NCI-H2196 (cell line): ENCODE measurements at regions not wholly inside any gene's neighbourhood (a gene's known extent, or its start where the extent isn't known, plus 50 kb on each side); places are given as distances from the start of the nearest gene placed in this dataset.
"Not testable (repeated sequence)": the region's sequence is repeated elsewhere in the genome, so short reads cannot be mapped to it uniquely, and the experiment has no call there.

ENCODE experiments used
- DNase-seq: peaks from one replicate; lab custom pipeline; 2025; ENCODE audit not compliant: unreplicated experiment; lab: John Stamatoyannopoulos, UW

DNA sequence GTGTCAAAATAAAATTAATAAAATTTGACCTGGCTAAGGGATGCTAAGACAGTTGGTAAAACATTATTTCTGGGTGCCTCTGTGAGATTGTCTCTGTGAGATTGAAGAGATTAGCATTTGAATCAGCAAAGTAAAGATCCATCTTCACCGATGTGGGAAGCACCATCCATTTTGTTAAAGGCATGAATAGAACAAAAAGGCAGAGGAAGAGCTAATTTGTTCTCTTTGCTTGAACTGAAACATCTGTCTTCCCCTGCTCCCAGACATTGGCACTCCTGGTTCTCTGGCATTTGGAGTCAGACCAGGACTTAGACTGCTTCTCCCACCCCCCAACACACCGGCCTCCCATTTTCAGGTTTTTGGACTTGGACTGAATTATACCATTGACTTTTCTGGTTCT lies 603.8 kb upstream of the LINC00305 start:
- no peak for DNase-seq

DNA sequence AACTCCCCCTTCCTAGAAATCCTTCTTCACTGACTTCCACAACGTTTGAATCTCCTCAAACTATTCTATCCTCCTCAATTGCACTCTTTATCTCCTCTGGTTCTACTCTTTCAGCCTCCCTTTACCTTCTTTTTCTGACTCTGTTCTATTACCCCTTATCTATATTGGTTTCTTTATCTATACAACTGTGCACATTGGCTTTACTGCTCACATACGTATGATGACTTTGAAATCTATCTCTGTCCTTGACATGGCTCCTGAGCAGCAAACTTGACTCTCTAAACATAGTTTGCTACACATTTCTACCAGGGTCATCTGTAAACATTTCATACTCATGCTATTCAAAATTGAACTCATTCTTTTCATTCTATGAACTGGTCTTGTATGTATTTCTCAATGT lies 601.0 kb upstream of the LINC00305 start:
- no peak for DNase-seq

DNA sequence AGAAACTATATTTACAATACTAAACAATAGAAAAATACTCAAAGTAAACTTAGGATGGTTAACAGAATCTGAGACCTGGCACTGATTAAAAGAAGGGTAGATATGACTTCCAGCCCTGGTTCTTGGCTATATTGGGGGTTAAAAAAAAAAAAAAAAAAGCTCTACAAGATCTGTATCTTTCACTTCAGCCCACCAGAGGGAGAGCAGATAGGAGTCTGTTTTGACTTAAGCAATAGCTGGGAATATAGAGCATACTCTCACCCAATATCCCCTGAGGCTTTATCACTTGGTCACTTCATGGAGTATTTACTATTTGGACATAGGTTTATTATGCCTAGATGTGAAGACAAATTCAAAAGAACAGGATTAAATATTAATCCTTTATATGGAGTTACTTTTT lies 598.9 kb upstream of the LINC00305 start:
- no peak for DNase-seq

DNA sequence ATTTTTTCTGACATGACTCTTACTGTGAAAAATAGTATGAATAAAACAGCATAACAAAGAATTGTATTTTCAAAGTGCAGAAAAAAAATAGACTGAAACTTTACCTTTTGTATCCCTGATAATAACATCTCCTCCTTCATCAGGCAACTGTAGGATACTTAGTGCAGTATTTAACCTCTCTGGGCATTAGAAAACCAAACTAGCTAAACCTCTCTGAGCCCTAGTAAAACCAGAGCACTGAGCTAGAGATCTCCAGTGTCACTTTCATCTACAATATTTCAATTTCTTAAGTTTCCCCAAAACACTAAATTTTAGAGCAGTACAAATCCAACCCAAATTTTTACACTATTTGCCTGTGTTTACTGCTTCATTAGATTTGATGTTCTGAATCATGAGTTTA lies 594.0 kb upstream of the LINC00305 start:
- no peak for DNase-seq

DNA sequence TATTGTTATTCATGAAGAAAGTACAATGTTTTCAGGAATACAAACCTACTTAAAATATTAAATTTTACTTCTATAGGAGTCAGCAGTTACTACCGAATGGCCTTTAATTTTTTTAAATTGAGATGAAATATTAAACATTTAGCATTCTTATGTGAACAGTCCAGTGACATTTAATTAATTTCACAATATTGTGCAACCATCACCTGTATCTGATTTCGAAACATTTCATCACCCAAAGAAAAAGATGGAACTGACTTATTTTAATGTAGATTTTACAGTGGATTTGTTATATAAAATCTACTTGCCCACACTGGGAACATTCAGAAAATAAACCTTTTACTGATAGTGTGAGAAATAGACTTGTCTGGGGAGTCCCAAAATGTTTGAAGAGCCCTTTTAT lies 585.2 kb upstream of the LINC00305 start:
- DNase-seq, result no peak

DNA sequence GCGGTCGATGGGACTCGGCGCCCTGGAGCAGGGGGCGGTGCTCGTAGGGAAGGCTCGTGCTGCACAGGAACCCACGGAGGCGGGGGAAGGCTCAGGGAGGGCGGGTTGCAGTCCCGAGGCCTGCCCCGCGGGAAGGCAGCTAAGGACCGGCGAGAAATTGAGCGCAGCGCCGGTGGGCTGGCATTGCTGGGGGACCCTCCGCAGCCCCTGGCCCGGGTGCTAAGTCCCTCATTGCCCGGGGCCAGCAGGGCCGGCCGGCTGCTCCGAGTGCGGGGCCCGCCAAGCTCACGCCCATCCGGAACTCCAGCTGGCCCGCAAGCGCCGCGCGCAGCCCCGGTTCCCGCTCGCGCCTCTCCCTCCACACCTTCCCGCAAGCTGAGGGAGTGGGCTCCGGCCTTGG lies 576.8 kb upstream of the LINC00305 start:
- not testable (repeated sequence) for DNase-seq

DNA sequence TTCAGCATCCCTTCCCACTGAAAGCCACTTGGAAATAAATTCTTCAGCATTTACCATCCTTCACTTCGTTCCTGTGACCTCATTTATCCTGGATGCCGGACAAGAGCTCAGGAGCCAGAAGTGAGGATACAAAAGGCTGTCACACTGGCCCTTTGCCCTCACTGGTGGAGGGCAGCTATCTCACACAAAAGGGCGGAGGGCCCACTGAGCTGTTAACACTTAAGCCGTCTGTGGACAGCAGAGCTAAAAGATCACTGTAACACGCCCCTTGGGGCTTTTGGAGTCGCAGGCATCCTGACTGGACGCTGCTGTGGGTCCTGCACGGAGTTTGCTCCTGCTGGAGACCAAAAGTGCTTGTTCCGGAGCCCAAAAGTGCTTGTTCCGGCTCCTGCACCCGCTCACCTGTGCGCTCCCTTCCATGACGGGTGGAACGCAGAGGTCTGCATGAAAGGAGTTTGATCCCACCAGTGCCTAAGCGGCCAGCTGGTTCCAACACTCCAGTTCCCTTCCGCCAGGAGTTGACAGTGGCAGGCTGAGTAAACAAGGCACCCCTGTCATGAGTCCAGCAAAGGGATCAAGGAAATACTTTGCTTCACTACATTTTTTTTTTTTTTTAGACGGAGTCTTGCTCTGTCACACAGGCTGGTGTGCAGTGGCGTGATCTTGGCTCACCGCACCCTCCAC lies 572.0 kb upstream of the LINC00305 start:
- no peak for DNase-seq

DNA sequence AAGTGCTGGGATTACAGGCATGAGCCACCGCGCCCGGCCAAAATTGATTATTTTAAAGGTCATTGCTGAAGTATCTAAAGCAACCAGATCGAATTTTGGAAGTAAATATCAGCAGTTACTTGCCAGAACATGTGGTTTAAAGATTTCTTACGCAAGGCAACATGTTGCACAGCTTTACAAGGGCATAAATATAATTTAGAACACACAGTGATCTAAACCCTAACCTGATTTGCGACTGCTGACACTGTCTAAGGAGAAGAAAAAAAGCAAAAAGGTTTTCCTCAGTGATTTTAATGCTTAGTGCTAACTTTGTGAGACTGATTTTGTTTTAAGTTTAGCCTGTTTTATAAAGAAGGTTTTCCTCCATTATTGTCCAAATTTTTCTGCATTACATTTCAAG lies 569.9 kb upstream of the LINC00305 start:
- DNase-seq, result no peak

DNA sequence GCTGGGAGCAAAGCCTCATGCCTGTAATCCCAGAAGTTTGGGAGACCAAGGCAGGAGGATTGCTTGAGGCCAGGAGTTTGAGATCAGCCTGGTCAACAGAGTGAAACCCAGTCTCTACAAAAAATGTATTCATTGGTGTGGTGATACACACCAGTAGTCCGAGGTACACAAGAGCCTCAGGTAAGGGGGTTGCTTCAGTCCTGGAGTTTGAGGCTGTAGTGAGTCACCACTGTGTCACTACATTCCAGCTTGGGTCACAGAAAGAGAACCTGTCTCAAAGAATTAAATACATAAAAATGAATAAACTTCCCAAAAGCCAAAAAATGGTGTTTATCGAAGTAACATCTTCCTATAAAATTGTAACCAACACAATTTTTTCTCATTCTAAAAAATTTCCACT lies 568.1 kb upstream of the LINC00305 start:
- DNase-seq, result no peak

DNA sequence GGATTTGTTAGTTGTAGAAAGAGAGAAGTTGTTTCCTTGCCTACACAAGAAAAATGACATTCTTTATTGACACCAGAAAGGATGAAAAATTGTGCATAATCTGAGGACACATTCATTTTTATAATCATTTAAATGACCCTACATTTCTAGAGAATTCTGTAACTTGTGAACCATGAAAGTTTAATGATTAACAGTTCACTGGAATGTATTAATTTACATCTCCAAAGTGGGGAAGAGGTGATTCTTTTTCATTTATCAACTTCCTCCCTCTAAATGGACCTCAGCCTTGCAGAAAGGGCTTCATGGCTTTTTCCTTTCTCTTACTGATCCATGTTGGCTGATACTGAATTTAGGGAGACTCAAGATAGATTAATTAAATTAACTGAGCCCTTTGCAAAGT lies 565.2 kb upstream of the LINC00305 start:
- no peak for DNase-seq

DNA sequence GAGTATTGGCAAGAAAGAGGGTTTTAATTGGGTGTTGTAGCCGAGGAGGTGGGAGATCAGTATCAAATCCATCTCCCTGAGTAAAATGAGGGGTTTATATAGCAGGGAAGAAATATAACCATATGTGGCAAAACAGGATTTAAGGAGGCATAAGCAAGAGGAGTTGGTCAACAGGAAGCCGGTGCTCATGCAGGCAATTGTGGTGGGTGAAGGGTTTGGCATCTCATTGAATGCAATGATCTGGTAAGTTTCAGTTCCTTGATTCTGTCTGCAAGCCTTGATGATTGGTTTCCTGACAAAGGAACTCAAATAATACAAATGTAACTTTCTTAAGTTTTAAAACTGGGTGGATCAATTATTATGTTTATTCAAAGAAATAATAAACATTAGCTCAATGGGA lies 564.4 kb upstream of the LINC00305 start:
- DNase-seq, result no peak

DNA sequence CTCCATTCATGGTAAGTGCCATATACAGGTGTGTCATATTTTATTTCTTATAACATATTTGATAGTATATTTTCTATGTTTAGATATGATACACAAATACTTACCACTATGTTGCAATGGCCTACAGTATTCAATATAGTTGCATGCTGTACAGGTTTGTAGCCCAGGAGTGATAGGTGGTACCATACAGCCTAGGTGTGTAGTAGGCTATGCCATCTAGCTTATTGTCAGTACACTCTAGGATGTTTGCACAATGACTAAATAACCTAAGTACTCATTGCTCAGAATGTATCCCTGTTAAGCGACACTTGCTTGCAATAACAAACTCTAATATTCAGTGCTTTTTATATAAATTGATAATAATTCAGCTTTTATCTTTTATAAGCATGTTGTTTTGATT lies 563.1 kb upstream of the LINC00305 start:
- DNase-seq, result no peak

DNA sequence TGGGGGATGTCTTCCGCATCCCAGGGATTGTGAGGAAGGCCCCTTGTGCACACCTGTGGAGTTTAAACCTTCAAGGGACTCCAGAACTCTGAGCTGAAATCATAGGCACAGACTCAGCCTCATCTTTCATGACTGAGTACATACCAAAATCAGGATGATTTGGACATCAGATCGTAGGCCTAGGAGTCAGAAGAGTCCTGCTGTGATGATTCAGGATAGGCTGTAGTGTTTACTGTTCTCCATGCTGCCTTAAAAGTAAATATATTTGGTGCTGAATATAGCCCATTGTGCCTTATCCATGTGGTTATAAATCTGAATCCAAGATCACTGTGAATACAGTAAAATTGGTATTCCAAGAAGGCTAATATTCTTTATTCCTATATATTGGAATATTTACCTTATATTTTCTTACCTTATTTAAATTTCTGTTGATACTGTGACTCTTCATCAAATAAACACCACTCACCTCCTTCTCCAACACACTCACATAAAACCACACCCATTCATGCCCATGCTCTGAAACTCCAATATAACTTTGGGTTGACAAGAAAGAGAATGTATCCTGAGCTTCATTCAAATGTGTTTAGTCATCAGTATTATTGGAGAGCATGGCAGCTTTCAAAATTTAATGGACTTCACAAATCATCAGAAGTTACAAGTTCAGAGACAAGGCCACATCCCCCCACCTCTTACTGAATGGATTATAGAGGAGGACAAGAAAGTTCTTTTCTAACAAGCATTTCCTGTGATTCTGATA lies 561.4 kb upstream of the LINC00305 start:
- DNase-seq, result no peak

DNA sequence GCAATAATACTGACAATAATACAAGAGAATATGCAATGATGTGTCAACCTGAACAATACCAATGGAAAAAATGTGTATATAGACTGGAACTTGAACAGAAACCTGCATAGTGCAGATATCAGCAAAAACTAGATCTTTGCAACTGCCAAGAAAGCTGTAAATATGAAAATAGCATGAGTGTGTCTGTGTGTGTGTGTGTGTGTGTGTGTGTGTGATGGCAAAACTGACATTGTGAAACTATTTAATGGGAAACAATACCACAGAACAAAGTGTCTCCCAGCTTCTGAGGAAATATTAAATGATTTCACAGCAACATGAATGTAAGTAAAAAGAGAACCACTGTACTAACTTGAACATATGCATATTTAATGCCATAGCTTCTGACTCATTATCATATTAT lies 558.2 kb upstream of the LINC00305 start:
- DNase-seq, result no peak

DNA sequence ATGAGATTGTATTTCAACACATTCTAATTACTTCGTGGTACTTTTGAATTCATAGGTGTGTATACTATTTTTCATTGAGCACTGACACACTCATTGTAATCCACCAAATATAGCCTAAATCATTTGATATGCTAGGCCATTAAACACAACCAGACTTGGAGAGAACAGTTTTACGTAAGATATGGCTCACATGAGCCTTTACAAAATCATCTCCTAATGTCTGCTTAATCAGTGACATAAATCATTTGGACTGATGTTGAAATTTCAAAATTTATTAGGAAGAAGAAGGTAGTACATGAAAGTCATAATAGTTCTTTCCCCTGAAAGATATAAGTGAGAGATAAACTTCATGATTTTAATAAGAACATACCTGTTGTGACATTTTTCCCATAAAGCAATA lies 550.2 kb upstream of the LINC00305 start:
- DNase-seq, result no peak

DNA sequence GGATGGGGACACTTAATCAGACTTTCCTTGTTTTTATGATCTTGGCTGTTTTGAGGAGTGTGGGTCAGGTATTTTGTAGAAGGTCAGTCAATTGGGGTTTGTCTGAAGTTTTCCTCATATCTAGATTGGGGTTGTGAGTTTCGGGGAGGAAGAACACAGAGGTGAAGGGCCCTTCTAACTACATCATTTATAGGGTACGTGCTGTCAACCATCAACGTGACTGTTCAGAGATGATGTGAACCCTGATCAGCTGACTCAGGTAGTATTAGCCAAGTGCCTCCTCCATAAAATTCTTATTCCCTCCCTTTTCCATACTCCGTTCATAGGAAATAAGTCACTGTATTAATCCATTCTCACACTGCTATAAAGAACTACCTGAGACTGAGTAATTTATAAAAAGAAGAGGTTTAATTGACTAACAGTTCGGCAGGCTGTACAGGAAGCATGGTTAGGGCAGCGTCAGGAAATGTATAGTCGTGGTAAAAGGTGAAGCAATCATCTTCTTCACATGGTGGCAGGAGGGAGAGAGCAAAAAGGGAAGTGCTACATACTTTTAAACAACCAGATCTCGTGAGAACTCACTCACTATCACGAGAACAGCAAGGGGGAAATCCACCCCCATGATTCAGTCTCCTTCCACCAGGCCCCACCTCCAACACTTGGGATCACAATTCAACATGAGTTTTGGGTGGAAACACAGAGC lies 547.1 kb upstream of the LINC00305 start:
- DNase-seq, result no peak

DNA sequence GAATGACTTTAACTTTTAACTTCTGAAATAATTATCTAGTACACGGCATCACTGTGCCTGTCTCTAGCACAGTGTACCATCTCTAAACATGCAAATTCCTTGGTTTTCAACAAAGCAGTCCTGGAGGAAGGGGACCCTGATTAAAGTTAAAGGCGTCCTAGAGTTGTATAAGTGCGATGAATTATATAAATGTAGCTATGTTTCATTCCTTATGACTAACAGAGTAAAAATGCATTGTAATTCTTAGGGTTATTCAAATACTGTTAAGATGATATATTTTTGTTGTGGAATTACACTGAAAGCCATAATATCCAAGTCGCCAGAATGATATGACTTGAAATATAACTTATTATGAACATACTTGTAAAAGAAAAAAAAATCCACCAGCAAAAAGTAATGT lies 544.9 kb upstream of the LINC00305 start:
- DNase-seq, result no peak

DNA sequence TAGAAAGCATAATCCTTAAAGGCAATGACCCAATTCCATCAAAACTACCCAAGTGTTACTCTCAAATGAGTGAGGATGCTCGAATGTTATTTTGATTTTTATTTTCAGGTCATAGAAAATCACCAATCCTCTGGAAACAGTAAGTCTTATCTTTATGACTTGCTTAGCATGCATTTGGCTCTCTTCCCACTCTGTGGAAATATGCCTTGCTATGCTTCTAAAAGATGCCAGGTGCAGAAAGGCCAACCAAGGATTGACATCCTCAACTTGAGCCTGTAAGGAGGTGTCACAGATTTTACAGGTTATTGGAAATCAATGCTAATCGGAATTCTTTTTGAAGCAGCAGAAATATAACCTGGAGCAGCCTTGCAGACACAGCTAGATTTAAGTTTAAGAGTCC lies 543.9 kb upstream of the LINC00305 start:
- DNase-seq, result no peak

DNA sequence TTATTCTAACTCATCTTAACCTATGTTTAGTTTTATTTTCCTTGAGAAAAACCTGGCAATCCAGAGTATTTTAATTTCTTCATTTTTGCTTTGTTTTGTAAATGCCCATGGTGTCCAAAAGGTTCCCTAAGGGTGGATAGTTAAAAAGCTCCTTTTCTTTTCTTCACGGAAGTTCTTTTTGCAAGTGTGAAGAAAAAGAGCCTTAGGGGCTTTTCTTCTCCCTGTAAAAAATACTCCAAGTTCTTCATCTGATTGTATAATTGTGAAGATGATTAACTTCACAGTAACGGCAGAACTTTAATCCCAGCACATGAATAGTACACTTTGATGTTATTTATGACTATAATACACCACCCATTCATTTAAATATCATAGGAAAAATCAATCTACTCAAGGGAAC lies 530.2 kb upstream of the LINC00305 start:
- no peak for DNase-seq

DNA sequence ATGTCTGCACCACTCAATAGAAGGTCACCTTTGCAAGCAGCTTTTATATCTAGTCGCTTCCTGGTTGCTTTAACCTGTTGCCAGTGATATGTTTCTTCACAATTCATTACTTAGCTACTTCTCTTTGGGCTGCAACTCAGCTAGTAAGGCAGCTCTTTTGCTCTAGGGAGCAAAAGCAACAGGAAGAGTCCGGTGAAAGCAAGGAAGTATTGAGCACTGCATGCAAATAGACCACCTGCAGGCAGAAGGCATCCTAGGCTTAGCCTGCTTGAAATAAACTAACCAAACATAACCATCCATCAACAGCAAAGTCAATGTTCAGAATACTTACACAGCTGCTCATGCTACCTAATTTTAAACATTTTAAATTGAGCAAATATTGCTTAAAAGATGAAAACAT lies 529.2 kb upstream of the LINC00305 start:
- DNase-seq, result no peak

DNA sequence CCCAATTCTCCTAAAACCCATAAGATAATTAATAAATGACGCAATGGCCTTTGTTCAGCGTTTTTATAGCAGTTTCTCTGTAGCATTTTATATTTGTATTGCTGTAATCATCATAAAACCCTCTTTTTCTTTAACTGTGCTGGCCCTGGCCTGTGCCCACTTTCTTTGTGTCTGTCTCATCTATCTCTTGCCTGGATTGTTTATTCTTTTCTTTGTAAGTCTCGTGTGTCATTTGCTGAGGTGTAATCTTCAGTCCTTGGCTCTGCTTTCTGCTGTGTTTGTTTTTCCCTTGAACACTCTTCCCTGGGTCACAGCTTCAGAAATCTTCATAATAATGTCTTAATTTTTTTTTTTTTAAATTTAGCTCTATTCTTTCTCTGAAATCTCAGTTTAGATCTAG lies 525.8 kb upstream of the LINC00305 start:
- no peak for DNase-seq

DNA sequence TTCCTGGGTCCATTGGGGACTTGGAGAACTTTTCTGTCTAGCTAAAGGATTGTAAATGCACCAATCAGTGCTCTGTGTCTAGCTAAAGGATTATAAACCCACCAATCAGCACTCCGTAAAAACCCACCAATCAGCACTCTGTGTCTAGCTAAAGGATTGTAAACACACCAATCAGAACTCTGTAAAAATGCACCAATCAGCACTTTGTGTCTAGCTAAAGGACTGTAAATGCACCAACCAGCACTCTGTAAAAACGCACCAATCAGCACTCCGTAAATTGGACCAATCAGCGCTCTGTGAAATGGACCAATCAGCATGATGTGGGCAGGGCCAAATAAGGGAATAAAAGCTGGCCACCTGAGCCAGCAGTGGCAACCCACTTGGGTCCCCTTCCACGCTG lies 522.4 kb upstream of the LINC00305 start:
- not testable (repeated sequence) for DNase-seq
